EL (cell line): ENCODE measurements at regions not wholly inside any gene's neighbourhood (a gene's known extent, or its start where the extent isn't known, plus 50 kb on each side); places are given as distances from the start of the nearest gene placed in this dataset.
"Not testable (repeated sequence)": the region's sequence is repeated elsewhere in the genome, so short reads cannot be mapped to it uniquely, and the experiment has no call there.

ENCODE experiments used
- DNase-seq: peaks from one replicate; pipeline ENCODE4 v3.0.0-alpha.2; 2016

DNA sequence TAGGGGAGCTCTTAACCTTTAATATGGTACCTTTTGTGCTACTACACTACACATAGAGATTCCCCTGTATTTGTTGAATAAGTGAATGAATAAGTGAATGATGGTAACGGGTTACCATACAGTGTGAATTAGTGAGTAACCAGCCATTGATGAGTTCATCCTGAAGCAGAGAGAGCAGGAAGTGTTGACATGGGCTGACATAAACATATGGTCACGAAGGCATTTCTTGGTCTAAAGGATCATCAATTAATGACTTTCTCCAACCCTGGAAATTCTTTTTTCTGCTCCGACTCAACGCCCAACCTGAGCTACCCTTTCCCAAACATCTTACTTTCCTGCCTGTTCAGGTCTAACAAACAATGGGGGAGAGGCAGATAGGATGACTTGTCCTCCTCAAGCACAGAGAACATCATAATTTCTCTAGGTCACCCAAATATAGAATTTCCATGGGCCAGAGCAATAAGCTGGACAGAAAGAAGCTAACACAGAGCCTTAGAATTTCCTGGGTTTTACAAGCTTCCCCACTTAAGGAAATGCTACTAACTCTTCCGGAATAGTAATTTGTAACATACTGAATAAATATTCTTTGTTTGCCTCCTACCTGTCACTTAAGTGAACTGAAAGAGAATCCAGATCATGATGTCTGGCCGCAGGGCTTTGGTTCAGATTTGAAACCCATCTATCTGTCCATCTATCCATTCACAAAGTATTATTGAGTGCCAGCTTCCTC is 114.7 kb upstream of the NGF start:
- DNase-seq: no peak

DNA sequence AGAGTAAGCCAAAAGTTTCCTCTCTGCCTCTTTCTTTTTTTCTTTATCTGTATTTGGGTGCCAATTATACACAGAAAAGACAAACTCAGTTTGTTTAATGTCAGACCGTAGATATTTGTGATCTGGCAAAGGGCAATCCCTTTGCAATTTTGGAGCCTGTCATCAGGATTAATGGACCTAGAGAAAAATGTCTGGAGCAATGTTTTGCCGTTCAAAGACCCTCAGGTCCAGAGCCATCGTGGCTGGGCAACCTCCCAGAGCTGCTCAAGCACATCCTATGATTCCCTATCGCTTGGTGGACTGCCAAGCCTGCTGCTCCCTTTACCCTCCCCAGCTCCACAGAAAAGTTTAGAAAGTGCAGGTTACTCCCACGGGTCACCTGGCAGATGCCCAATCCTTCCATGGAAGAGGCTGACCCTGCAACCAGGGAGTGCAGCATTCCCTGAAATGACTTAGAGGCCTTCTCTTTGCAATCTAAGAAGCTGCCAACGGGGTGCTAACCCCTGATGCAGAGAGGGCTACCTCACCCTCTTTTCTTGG is 112.5 kb upstream of the NGF start:
- no peak for DNase-seq

DNA sequence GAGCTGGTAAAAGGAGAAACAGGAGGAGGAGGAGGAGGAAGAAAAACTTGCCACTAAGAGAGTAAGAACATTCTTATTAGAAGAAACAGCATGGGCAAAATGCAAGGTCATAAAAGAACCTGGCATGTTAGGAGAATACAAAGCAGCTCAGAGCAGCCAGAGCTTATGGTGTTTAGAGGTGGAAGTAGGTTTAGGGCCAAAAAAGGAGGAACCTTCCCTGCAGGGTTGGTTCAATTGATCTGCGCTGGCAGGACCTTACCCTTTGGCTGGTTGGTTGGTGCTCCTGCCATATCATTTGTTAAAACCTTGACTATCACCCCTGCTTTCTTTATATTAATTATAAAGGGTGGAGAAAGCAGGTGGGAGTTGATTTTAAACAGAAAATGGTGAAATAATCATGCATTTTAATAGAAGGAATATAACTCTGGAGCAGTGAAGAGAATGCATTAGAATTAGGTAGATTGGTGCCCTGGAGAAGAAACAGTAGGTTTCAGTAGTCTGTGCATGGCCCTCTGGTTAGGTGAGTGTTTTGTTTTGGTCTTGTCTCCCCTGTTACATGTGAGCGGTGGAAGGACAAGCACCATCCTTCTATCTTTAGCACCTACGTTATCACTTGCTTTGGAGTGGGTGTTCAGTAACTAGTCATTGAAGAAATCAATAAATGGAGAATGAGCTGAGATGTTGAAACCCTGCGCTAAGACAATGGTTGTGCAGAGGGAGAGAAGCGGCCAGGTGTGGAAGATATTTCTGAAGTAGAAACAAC is 110.4 kb upstream of the NGF start:
- no peak for DNase-seq

DNA sequence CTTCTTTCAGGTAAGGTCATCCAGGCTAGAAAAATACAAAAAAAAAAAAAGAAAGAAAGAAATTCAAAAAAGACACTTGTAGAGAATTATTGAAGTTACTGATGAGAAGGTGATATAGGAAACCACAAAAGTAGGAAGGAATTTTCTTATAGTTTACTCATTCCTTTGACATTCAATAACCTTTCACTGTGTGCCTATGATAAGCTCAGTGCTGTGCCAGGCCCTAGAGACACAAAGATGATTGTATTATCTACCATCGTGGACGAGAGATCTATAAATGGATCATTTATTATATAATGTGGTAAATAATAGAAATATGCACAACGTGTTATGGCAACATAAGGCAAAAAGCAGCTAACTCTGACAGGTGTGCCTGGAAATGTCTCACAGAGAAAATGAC is 109.6 kb upstream of the NGF start:
- DNase-seq: no peak

DNA sequence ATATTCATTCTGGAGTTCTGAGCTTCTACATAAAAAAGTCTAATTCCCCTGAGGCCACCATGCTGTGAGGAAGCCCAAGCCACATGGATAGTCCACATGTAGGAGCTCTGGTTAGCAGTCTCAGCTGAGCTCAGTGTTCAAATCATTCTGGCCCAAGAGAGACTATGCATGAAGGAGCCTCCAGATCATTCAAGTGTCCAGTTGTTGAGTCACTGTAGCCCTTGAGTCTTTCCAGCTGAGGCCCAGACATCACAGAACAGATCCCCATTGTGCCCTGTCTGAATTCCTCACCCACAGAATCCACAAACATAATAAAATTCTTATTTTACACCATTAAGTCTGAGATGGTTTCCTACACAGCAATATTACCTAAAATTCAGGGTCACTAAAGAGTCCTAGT is 107.0 kb upstream of the NGF start:
- DNase-seq: no peak

DNA sequence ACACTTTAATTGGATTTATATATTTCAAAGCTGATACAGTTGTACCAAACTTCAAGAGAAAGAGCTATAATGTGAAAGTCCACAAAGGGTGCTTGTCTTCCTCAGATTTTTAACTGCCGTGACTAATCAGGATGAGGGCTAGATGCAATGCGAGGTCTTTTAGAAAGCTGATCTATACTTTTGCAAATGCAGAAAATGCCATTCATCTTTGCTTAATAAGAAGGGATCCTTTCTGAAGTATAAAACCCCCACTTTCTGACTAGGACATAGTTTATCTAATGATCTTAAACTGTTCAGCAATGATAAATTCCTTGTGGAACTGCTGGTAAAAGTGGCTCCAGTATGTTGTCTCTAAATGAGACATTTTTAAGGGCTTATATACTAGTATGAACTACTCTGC is 102.7 kb upstream of the NGF start:
- DNase-seq: peak; percentile 52

DNA sequence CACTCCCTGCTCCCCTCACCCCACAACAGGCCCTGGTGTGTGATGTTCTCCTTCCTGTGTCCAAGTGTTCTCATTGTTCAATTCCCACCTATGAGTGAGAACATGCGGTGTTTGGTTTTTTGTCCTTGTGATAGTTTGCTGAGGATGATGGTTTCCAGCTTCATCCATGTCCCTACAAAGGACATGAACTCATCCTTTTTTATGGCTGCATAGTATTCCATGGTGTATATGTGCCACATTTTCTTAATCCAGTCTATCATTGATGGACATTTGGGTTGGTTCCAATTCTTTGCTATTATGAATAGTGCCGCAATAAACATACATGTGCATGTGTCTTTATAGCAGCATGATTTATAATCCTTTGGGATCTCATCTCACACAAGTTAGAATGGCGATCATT is 101.5 kb upstream of the NGF start:
- not testable (repeated sequence) for DNase-seq

DNA sequence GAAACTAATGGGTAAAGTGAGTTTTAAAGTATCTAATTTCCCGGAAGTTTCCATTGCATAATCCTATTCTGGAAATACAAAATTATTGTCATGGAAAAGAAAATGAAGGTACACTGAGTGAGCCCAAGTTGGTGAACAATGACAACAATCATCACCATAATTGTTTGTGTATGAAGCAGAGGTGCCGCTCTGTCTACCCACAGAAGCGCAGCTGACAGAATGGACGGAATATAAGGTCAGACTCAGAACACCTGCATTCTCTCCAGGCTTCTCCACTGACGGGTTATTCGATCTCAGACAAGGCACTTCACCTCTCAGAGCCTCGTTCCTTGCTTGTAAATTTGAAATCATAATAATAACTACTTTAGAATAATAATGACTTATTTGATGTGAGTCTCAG is 99.1 kb upstream of the NGF start:
- DNase-seq: no peak

DNA sequence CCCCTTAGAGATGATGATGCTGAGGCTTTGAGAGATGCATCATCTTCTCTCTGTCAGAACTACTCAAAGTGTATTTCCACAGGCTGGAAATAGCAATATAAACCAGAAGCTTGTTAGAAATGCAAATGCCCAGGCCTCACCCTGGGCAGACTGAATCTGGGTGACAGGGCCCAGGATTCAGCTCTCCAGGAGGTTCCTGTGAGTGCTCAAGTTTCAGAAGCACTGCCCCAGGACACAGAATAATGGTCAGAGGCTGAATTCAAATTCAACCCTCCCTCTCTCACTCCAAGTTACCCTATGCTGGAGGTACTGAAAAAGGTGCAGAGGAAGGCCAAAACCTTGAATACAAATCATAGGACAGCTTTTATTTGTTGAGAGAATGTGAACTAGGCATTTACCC is 98.5 kb upstream of the NGF start:
- DNase-seq: no peak

DNA sequence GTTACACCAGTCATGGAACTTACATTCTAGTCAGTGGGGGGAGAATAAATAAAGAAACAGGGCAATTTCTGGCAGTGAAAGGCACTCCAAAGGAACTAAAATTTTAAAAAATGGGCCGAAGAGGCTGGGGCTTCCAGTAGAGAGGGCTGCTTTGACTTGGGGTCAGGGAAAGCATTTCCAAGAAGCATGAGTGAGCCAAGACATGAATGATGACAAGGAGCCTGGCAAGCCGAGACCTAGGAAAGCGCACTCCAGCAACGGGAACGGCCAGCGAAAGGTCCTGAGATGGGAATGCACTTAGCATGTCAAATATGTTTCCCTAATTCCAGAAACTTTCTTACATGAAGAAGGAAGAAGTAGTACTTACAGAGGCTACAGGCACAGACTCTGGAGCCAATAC is 95.4 kb upstream of the NGF start:
- DNase-seq: no peak

DNA sequence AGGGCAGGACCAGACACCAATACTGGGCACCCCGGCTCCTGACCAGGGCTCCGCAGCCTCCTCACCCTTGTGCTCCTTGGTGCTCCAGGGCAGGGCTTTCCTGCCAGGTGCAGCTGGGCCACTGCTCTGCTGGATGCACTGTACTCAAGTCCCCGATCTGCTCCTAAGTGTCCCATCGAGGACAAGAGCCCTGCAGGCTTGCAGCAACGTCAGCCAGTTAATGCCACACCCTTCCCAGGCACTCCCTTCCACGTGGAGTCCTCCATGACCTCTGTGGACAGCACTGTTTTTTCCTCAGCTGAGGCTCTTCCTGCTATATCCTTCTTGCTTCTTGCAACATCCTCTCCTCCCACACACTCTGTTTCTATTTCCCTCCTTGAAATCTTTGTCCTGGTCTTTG is 94.0 kb upstream of the NGF start:
- DNase-seq: no peak

DNA sequence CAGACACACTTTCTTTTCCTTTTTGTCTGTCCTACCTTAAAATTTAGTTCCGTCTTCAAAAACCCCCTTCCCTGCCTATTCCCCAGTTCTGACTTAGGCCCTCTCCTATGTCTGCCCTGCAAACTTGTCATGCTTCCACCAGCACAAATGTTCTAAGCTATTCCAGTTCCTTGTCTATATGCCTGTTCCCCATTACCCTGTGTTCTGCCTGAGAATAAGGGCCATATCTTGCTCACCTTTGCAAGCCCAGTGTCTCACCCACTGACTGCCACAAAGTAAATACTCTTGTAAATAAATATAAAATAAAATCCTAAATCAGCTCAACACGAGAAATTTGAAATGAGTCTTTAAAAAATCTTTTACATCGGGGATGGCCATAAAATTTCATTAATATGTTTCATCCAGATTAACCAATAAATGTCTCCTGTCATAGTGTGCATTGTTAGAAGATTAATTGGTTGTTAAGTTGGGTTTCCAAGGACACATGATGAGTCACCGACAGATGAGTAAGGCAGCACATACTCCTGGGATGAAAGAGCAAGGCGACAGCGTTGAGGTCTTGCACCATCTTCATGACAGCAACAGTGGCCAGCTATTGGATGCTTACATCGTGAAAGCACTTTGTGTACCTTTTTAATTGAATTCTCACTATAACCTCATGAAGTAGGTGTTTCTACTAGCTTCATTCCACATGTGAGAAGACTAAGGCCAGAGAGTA is 92.6 kb upstream of the NGF start:
- peak; percentile 97 for DNase-seq

DNA sequence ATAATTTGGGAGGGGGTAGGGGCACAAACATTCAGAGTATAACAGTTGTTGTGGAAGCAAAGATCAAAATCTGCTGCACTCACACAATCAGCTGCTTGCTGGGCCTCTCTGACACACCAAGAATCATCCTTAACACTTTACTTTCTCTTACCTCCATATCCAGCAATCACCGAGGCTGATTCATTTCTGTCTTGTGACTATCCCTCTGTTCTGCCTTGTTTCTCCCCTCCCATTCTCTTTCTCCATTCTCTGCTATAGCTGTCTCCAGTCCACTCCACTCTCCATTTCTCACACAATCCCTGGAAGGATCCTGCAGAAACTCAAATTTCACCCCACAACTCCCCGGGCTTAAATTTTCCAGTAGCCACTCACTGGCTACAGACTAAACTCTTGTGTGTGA is 91.8 kb upstream of the NGF start:
- peak; percentile 45 for DNase-seq

DNA sequence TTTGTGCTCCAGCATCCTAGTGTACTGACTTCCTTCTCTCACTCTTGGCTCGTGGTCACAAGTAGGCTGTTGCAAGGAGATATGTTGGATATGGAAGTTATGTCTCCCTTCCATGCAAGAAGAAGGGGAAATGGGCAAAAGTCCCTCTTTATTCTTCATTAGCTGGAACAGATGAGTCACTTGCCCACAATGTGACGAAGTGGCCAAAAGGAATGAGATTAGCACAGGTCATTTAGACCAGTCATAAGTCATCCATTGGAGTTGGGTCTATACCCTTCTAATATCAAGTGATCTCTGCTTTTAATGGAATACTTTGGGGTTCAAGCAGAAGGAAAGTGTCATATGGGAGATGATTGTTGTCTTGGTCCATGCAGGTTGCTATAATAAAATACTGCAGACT is 91.2 kb upstream of the NGF start:
- DNase-seq: peak; percentile 81

DNA sequence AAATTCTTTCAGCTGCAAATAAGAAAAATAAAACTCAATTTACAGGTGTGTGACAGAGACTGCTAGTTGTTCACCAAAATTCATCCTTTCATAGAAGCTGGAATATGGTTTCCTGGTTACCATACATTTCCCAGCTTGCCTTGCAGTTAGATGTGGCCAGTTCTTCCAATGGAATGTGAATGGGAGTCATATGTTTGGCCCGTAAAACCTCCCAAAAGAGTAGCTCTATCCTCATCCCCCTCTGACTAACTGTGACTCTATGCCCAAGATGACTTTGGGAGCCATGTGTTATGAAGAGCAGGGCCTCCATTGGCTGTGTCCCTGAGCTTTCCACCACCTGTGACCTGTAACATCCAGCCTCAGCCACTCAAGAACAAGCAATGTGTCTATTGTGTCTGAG is 90.6 kb upstream of the NGF start:
- DNase-seq: peak; percentile 75

DNA sequence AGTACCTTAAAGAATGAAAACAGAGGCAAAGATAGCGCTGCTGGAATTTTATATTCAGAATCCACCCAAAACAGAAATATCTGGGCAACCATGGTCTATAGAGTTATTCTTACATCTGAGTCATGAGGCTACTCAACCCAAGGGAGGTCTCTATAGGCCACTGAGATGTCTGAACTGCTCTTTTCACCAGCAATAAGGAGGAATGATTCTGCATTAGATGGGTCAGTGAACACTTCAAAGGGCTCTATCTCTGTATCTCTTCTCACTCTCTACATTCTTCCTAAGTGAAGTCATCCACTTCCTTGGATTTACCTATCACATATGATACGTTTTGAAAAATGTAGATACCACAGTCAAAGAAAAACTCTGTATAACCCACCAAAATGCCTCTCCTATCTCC is 90.2 kb upstream of the NGF start:
- peak; percentile 55 for DNase-seq

DNA sequence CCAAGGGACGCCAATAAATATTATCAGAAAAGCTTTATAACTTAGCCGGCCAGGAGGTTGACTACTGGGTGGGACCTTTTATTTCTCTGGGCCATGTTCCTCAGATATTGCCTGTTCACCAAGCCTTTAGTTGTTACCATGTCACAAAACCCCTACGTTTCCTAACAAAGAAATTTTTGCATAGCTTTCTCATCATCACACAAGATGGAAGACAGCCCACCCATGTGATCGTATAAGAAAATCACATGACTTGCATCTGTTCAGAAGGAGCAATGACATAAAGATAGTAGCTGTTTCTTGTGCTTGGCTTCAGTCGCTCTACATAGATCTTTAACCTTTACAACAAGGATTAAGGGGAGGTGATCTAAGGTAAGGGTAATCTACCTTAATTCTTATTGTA is 88.9 kb upstream of the NGF start:
- no peak for DNase-seq

DNA sequence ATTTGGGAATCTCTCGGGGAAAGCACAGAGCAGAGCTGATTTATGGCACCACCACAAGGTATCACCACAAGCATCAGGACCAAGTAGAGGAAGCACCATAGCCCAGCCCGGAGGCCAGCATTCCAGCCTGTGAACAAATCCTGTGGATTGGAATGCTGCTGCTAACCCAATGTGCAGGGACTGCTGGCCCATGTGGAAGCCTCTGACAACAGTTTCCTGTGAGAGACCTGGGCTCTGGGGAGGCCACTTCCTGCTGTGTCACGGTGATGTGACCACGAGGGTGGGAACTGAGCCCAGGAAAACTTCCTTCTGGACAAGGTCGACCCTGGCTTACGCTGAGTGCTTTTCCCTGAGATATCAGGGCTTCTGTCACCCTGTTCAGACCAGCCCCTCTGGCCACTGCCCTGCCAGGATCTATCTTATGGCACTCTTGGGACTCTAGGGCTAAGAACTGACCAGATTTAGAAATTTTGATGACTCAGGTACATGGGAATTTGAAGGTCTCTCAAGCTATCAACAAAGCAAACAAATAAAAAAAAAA is 88.3 kb upstream of the NGF start:
- peak; percentile 99 for DNase-seq

DNA sequence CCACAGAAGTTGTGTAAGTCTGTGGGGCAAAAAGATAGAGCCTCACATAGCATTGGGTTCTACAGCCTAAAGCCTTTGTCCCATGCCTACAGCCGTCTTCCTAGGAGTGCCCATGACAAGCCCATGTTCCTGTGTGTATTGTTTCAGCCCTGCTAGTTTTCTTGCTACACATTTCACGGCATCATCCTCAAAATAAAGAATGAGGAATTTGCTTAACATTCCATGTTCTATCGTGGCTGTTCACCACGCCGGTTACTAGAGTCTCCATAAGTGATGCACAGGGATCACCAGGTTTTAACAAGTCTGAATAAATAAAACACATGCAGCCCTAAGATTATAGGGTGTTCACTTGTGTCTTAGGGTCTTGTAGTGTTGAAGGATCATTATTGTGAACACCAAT is 87.4 kb upstream of the NGF start:
- no peak for DNase-seq

DNA sequence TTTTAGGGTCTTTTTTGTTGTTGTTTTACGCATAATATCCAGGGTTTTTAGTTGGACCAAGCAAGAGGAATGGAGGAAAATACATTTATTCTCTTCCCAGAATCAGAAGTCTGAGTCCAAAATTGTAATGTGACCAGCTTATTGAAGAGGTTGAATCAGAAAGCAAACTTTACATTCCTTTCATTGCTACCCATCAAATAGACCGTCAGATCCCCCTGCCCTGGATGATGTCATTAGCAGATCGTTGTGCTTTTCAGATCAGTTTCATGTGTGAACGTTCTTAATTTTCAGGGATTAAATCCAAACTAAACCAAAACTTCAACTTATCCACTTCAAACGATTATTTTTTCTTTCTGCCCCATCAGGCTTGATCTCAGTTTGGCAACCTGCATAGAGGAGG is 85.7 kb upstream of the NGF start:
- peak; percentile 66 for DNase-seq

DNA sequence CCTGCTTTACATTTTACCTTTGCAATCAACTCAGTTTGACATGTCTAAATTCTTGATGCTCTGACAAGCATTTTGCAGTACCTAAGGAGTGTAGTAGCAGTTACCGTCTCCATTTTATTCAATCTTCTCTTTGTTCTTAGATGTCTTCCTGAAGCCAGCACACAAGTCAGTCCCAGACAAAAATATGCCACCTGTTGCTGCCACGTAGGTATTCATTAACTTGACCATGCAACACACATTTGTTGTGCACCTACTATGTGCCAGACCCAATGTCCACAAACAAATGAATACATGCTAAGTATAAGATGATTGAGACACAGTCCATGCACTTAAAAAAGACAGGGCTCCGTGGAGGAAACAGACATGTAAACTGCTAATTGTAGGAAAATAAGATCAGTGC is 81.5 kb upstream of the NGF start:
- no peak for DNase-seq

DNA sequence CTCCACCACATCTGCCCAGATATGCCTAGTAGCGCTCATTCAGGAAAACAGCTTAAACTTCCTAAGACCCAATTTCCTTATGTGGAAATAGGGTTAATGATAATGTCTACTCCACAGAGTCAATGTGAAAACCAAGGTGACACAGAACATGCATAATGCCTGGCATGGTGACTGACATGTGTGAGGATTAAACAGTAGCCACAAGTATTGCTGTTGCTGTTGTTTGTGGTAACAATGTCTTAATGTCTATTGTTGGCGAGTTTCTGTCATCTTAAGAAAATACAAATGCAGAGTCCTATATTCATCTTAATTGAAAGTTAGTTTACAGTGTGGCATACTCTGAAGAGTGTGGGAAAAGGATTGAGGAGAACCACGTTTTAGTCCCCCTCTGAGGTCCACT is 75.6 kb upstream of the NGF start:
- DNase-seq: no peak

DNA sequence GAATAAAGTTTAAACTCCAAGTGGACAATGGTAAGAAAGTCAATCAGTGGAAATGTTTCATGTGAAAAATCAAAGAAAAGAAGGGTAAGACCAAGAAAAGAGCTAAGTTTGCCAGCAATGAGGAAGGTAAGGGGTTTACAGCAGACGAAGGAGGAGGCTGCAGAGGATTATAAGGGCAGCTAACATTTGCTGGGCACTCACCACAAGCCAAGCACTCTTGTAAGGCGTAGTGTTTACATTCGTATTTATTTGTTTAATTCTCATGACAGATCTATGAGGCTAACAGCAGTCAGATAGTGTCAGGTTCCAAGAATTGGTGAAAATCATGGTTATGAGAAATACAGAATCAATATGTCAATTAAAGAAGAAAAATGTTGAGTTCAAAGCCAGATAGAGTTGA is 75.2 kb upstream of the NGF start:
- DNase-seq: no peak

DNA sequence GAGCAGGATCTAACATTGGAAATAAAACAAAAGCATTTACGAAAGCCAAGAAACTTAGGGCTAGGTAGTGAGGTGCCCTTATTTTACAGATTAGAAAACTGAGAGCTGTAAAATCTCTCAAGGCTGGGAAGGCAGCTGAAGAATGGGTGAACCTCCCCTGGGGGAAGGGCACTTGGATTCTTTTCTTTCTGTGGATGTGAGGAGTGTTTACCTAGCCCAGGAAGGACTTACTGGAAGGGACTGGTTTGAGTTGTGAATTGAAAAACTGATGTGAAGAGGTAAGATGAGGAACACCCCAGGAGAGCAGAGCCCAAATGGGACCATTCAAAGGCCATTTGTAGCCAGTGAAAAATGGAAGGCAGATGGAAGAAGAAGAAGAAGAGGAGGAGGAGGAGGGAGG is 74.7 kb upstream of the NGF start:
- DNase-seq: no peak
